Sigmoid colon (tissue), 4 donors: ENCODE measurements at regions not wholly inside any gene's neighbourhood (a gene's known extent, or its start where the extent isn't known, plus 50 kb on each side); places are given as distances from the start of the nearest gene placed in this dataset.

ENCODE experiments used
- CTCF ChIP-seq, 4 experiments: fragments of 450-650 bp in 3 of 4; fragments of 200-600 bp in 1 of 4; IDR thresholded peaks; one replicate each; pipeline ENCODE4 v1.5.1; 2016 to 2019; ENCODE audit warnings: antibody characterized with exemption in 4 of 4, mild to moderate bottlenecking in 3 of 4, moderate library complexity in 2 of 4
- POLR2A ChIP-seq, 2 donors: fragments of 450-650 bp; IDR thresholded peaks; one replicate each; pipeline ENCODE4 v1.6.1; 2016; ENCODE audit warnings: antibody characterized with exemption in 2 of 2, mild to moderate bottlenecking in 2 of 2, moderate library complexity in 2 of 2
- POLR2AphosphoS5 ChIP-seq, 4 donors: sonication (generic); formaldehyde crosslinking; IDR thresholded peaks; one replicate each; pipeline ENCODE4 v1.6.1; 2017; ENCODE audit warnings: antibody characterized with exemption in 4 of 4

- TF ChIP-seq POLR2AphosphoS5 (IDR thresholded peaks at IDR 0.05), result no peak
- TF ChIP-seq CTCF (IDR thresholded peaks at IDR 0.05), result no peak
- no peak for TF ChIP-seq POLR2A (IDR thresholded peaks at IDR 0.05)
These were observed 72.2 kb downstream of the VCPKMT start for GRCh38 chr14:50044042-50044651.
